ENCODE measurements at regions not wholly inside any gene's neighbourhood (a gene's known extent, or its start where the extent isn't known, plus 50 kb on each side); places are given as distances from the start of the nearest gene placed in this dataset.

- Histone ChIP-seq H2AFZ (ENCODE audit: low read depth, low read length, poor library complexity, severe bottlenecking) (no peak overlapping the region), H4K20me1 (ENCODE audit: insufficient read depth) (no peaks in the 10 kb centered on the region), H3K4me3 (replicated peaks in 1 of 2; ENCODE audit: low read depth in 1 of 2, low read length in 2 of 2) (no peak overlapping the region), H3K9ac (ENCODE audit: low read length) (no peak overlapping the region), H3K9me3 (ENCODE audit: control insufficient read depth in 1 of 2, insufficient read depth in 1 of 2, low read depth in 1 of 2, low read length in 2 of 2) (no peaks in the 10 kb centered on the region), H3K27ac (ENCODE audit: low read depth, low read length) (no peak overlapping the region), H3K36me3 (ENCODE audit: control insufficient read depth in 1 of 2, insufficient read depth in 2 of 2, low read length in 2 of 2) (no peaks in the 10 kb centered on the region), H3K4me1 (ENCODE audit: control insufficient read depth in 1 of 2, insufficient read depth in 2 of 2, low read length in 2 of 2) (no peaks in the 10 kb centered on the region), H3K4me2 (ENCODE audit: low read length) (no peak overlapping the region), H3K9me2 (ENCODE audit: insufficient read depth) (no peaks in the 10 kb centered on the region), H3K79me2 (ENCODE audit: insufficient read depth, low read length) (no peaks in the 10 kb centered on the region), H3K27me3 (ENCODE audit: insufficient read depth, low read length) (no peaks in the 10 kb centered on the region)
- CTCF ChIA-PET: no interaction called here
- intact Hi-C loops (cut with micrococcal nuclease): no loop called here
- no peak for DNase-seq (ENCODE audit: low read depth, low spot score)
- no peak for ATAC-seq
- no TSS peak for BruUV-seq (replicated peaks)
- TF ChIP-seq EZH2phosphoT487 (IDR thresholded peaks at IDR 0.05; ENCODE audit: borderline replicate concordance) (no peak), CEBPB (IDR thresholded peaks at IDR 0.05; ENCODE audit: low read depth) (no peak), FOSL1 (IDR thresholded peaks at IDR 0.05; ENCODE audit: low read depth) (no peak), CTCF (IDR thresholded peaks at IDR 0.05 in 2 of 3, conservative IDR thresholded peaks at IDR 0.05 in 1 of 3; ENCODE audit: borderline replicate concordance in 1 of 3, insufficient read depth in 1 of 3, low read depth in 2 of 3, low read length in 2 of 3) (no peak), SP1 (IDR thresholded peaks at IDR 0.05; ENCODE audit: low read depth) (no peak), CBX3 (IDR thresholded peaks at IDR 0.05; ENCODE audit: low read depth) (no peak), SIN3A (IDR thresholded peaks at IDR 0.05; ENCODE audit: low read depth) (no peak), EGR1 (IDR thresholded peaks at IDR 0.05; ENCODE audit: low read depth) (no peak), SRF (IDR thresholded peaks at IDR 0.05; ENCODE audit: low read depth) (no peak), POLR2A (IDR thresholded peaks at IDR 0.05; ENCODE audit: borderline replicate concordance, extremely low read depth, insufficient read depth, insufficient read length) (no peak), ZNF274 (IDR thresholded peaks at IDR 0.05; ENCODE audit: low read depth, low read length) (no peak), REST (IDR thresholded peaks at IDR 0.05; ENCODE audit: low read depth) (no peak), JUND (IDR thresholded peaks at IDR 0.05) (no peak), ZBTB33 (IDR thresholded peaks at IDR 0.05; ENCODE audit: extremely low read depth, insufficient replicate concordance, low read length) (no peak), RAD21 (IDR thresholded peaks at IDR 0.05; ENCODE audit: low read depth) (no peak), MAX (IDR thresholded peaks at IDR 0.05) (no peak)
- RAD21 ChIA-PET (ENCODE audit: low non-redundant PET in 1 of 2, low total read pairs in 2 of 2, uncharacterized antibody in 2 of 2, unreplicated experiment in 2 of 2): no interaction called here
- POLR2A ChIA-PET: no interaction called here
These were observed 343.1 kb downstream of the LPIN1 start for GRCh38 chr2:12089496-12089895.
